ENCODE measurements at regions not wholly inside any gene's neighbourhood (a gene's known extent, or its start where the extent isn't known, plus 50 kb on each side); places are given as distances from the start of the nearest gene placed in this dataset.

DNA sequence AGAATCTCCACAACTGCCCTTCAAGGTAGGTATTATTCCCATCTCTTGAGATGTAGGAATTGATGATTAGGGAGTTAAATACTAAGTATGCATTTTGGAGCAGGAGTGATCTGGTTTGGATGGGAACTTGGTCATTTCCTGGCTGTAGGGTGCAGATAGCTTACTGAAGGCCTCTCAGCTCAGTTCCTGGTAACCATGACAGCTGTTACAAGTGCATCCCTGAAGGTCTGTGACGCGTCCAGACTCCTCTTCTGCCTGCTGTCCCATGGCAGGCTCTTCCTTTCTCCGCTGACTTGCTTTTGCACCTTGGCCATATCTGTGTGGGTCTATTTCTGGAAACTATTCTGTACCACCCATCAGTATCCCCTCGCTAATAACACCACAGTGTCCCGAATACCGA lies 387.8 kb downstream of the ZNF536 start:
- WGBS, 2 donors: 88 to 91% methylated on average over 6 of the region's 6 CpGs

DNA sequence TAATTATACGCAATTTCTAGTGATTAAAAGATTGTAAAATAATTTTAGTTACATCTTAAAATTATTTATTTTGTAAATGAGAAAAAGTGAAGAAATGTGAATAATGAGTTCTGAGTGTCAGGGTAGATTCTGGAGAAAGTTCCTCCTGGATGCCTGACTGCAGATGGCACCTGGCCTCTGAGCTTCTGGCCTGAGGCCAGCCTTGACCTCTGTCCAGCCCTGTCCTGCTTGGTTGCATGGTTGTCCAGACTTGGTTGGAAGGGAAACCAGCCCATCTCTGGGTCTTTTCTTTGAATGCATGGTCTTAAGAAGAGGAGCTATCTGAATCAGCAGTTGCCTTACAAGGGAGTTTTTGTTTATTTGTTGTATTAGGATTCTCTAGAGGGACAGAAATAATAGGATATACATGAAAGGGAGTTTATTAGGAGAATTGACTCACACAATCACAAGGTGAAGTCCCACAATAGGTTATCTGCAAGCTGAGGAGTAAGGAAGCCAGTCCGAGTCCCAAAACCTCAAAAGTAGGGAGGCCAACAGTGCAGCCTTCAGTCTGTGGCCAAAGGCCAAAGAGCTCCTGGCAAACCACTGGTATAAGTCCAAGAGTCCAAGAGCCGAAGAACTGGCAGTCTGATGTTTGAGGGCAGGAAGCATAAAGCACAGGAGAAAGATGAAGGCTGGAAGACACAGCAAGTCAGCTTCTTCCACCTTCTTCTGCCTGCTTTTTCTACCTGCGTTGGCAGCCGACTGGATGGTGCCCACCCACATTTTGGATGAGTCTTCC lies 385.8 kb downstream of the ZNF536 start:
- no peaks in the 10 kb centered on the region for H3K9me3 ChIP-seq
- intact Hi-C loops (cut with DNase I): no loop called here
- no peaks in the 10 kb centered on the region for H3K27me3 ChIP-seq
- H3K4me1 ChIP-seq: no peaks in the 10 kb centered on the region
- WGBS, 2 donors: 70 to 75% methylated on average over 5 of the region's 5 CpGs
- no peak for DNase-seq
- H3K4me3 ChIP-seq: no peak overlapping the region
- no peaks in the 10 kb centered on the region for H3K36me3 ChIP-seq
- no peak overlapping the region for H3K27ac ChIP-seq
- no peak for TF ChIP-seq POLR2A (IDR thresholded peaks at IDR 0.05)
- TF ChIP-seq, protein P1, sequence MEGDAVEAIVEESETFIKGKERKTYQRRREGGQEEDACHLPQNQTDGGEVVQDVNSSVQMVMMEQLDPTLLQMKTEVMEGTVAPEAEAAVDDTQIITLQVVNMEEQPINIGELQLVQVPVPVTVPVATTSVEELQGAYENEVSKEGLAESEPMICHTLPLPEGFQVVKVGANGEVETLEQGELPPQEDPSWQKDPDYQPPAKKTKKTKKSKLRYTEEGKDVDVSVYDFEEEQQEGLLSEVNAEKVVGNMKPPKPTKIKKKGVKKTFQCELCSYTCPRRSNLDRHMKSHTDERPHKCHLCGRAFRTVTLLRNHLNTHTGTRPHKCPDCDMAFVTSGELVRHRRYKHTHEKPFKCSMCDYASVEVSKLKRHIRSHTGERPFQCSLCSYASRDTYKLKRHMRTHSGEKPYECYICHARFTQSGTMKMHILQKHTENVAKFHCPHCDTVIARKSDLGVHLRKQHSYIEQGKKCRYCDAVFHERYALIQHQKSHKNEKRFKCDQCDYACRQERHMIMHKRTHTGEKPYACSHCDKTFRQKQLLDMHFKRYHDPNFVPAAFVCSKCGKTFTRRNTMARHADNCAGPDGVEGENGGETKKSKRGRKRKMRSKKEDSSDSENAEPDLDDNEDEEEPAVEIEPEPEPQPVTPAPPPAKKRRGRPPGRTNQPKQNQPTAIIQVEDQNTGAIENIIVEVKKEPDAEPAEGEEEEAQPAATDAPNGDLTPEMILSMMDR (IDR thresholded peaks at IDR 0.05): no peak

More for the DNA sequence above, 387.8 kb downstream of the ZNF536 start:
- TF ChIP-seq POLR2A (IDR thresholded peaks at IDR 0.05): no peak
- TF ChIP-seq, protein P1 (IDR thresholded peaks at IDR 0.05): no peak
- Histone ChIP-seq H3K27me3 (no peaks in the 10 kb centered on the region), H3K36me3 (no peaks in the 10 kb centered on the region), H3K9me3 (no peaks in the 10 kb centered on the region), H3K4me3 (no peak overlapping the region), H3K4me1 (no peaks in the 10 kb centered on the region), H3K27ac (no peak overlapping the region)
- DNase-seq: no peak
- intact Hi-C loops (cut with DNase I): no loop called here

DNA sequence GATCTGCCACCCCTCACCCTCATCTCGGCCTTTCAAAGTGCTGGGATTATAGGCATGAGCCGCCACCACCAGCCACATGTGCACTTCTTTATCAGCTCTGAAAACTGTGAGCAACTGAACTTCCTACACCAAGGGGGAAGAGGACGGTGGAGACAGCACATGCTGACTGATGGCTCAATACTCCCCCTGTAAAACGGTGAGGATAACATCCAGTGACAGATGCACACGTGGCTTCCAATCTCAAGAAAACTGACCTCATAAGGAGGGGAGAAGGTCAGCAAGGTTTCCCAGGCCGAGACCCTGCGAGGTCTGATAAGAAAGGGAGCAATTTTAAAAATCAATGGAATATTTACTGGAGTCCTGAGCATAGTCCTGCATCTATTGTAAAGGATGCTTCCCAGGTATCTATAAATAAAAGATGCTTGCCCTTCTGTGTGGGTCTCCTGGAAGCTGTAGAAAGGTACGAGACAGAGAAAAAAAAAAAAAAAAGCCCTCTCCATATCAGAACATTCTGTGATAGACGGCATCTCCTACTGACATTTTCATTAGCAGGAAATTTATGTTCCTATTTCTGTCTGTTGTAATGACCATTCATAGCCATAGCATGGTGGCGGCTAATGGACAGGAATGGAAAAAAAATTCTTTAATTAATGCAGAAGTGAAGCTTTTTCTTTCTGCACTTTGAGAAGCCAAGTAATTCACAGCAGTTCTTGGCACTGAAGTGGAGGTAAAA lies 385.1 kb downstream of the ZNF536 start:
- DNase-seq: no peak
- TF ChIP-seq, protein P1 (IDR thresholded peaks at IDR 0.05): no peak
- no peak for TF ChIP-seq POLR2A (IDR thresholded peaks at IDR 0.05)
- no peaks in the 10 kb centered on the region for H3K27me3 ChIP-seq
- intact Hi-C loops (cut with DNase I): no loop called here
- no peak overlapping the region for H3K4me3 ChIP-seq
- H3K27ac ChIP-seq: no peak overlapping the region
- 55 to 67% methylated on average over 6 to 8 of the region's 10 CpGs for WGBS, 2 donors
- no peaks in the 10 kb centered on the region for H3K9me3 ChIP-seq
- no peaks in the 10 kb centered on the region for H3K4me1 ChIP-seq
- no peaks in the 10 kb centered on the region for H3K36me3 ChIP-seq

DNA sequence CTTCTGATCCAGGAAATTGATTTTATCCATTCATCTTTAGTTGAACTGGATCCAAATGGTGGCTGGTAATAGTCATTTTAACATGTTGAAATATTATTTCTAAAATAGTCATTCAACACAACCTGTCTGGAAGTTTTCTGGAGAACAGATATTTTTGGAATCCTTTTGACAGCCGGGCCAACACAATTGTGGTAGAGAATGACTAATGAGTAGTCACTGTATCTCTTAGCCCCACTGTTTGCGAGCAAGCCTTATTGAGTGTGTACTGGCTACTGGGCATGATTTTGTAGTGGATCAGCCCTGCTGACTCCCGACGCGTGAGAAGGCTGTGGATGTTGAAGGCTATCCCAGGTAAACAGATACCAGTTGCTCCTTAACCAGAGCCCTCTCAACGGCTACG lies 383.4 kb downstream of the ZNF536 start:
- Histone ChIP-seq H3K9me3 (peaks cover 0 to 3% (median 0%) of the 10 kb centered on the region in 3 donors), H3K27ac (no peak overlapping the region), H3K36me3 (no peaks in the 10 kb centered on the region), H3K4me3 (no peak overlapping the region), H3K4me1 (no peaks in the 10 kb centered on the region), H3K27me3 (no peaks in the 10 kb centered on the region)
- 75 to 81% methylated on average over 5 to 7 of the region's 7 CpGs for WGBS, 2 donors
- intact Hi-C loops (cut with DNase I): no loop called here
- DNase-seq: no peak
- TF ChIP-seq POLR2A (IDR thresholded peaks at IDR 0.05): no peak
- TF ChIP-seq, protein P1 (IDR thresholded peaks at IDR 0.05): no peak

DNA sequence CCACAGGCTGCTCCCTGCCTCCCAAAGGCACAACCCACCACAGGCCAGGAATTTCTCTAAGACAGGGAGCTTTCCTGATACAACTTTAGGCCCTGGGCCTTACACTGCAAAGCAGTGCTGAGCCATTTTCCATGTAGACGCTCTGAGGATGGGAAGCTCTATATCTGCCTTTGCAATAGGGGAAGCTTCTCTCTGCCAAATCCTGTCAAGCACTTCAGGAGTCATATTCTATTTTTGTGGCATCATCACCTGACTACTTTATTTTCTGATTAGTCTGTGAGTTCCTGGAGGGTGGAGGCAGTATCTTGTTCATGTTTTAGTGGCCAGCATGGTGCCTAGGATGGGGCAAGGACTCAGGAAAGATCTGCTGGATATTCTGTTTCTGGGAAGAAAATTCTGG lies 382.0 kb downstream of the ZNF536 start:
- H3K4me1 ChIP-seq: no peaks in the 10 kb centered on the region
- H3K27ac ChIP-seq: no peak overlapping the region
- intact Hi-C loops (cut with DNase I): no loop called here
- H3K9me3 ChIP-seq: peaks cover 0 to 17% (median 0%) of the 10 kb centered on the region in 3 donors
- TF ChIP-seq, protein P1 (IDR thresholded peaks at IDR 0.05): no peak
- no peak for TF ChIP-seq POLR2A (IDR thresholded peaks at IDR 0.05)
- 80% methylated on average over 1 of the region's 1 CpG; no CpG with 5 or more reads in 1 of the 2 donors for WGBS, 2 donors
- DNase-seq: no peak
- no peak overlapping the region for H3K4me3 ChIP-seq
- no peaks in the 10 kb centered on the region for H3K27me3 ChIP-seq
- no peaks in the 10 kb centered on the region for H3K36me3 ChIP-seq
